Endodermal cell (in vitro differentiated cells): ENCODE measurements at regions not wholly inside any gene's neighbourhood (a gene's known extent, or its start where the extent isn't known, plus 50 kb on each side); places are given as distances from the start of the nearest gene placed in this dataset.

Experiments used
- DNase-seq: peaks from one replicate; pipeline ENCODE4 v3.0.0-alpha.2; 2017
- H3K27ac ChIP-seq: 2 replicates; pipeline ENCODE4 v1.5.1; 2013; ENCODE audit warnings: mild to moderate bottlenecking, low read depth, low read length, moderate library complexity
- H3K27me3 ChIP-seq: 2 replicates; pipeline ENCODE4 v1.6.1; 2013; ENCODE audit warnings: mild to moderate bottlenecking, low read length, moderate library complexity; ENCODE audit not compliant: insufficient read depth, control insufficient read depth, poor library complexity, severe bottlenecking
- H3K36me3 ChIP-seq: 2 replicates; pipeline ENCODE4 v1.7.0; 2013; ENCODE audit warnings: mild to moderate bottlenecking, low read length, moderate library complexity; ENCODE audit not compliant: control insufficient read depth, insufficient read depth
- H3K4me1 ChIP-seq: one replicate; pipeline ENCODE4 v1.7.0; 2013; ENCODE audit warnings: low read length; ENCODE audit not compliant: control insufficient read depth, insufficient read depth
- H3K4me3 ChIP-seq: 2 replicates; pipeline ENCODE4 v1.5.1; 2013; ENCODE audit warnings: mild to moderate bottlenecking, low read length, moderate library complexity
- H3K9ac ChIP-seq: 2 replicates; pipeline ENCODE4 v1.6.1; 2013; ENCODE audit warnings: mild to moderate bottlenecking, low read length, moderate library complexity; ENCODE audit not compliant: poor library complexity, severe bottlenecking; ENCODE audit errors: extremely low read depth
- H3K9me3 ChIP-seq: 2 replicates; pipeline ENCODE4 v1.6.1; 2013; ENCODE audit warnings: mild to moderate bottlenecking, low read length, moderate library complexity; ENCODE audit not compliant: control insufficient read depth
- H3K27ac Mint-ChIP-seq: 2 replicates; pipeline ENCODE4 v1.8.0; 2020; ENCODE audit warnings: mixed read lengths
- H3K27me3 Mint-ChIP-seq: 2 replicates; pipeline ENCODE4 v1.8.0; 2021; ENCODE audit warnings: mild to moderate bottlenecking, mixed read lengths; ENCODE audit not compliant: insufficient read depth
- H3K36me3 Mint-ChIP-seq: 2 replicates; pipeline ENCODE4 v1.8.0; 2020; ENCODE audit warnings: low read depth, mixed read lengths
- H3K4me1 Mint-ChIP-seq: 2 replicates; pipeline ENCODE4 v1.8.0; 2020; ENCODE audit warnings: mixed read lengths
- H3K4me3 Mint-ChIP-seq: 2 replicates; pipeline ENCODE4 v1.8.0; 2020; ENCODE audit warnings: mild to moderate bottlenecking, moderate library complexity, mixed read lengths
- H3K9me3 Mint-ChIP-seq: 2 replicates; pipeline ENCODE4 v1.8.0; 2020; ENCODE audit warnings: mild to moderate bottlenecking, mixed read lengths
- WGBS, 2 experiments: methylation state at CpG; one replicate each; pipeline versions ENCODE4 v1.1.5 to v1.1.7; 2013; ENCODE audit warnings: missing lambda C conversion rate in 2 of 2, mixed read lengths in 1 of 2; ENCODE audit not compliant: insufficient coverage in 1 of 2, insufficient read length in 1 of 2; 5-methylcytosine and 5-hydroxymethylcytosine counted together
- TF ChIP-seq, protein P1 (sequence below): fragments of 200-600 bp; sonication (generic); conservative IDR thresholded peaks from 2 replicates; pipeline ENCODE4 v1.5.0; 2021; ENCODE audit warnings: antibody characterized with exemption, mild to moderate bottlenecking

DNA sequence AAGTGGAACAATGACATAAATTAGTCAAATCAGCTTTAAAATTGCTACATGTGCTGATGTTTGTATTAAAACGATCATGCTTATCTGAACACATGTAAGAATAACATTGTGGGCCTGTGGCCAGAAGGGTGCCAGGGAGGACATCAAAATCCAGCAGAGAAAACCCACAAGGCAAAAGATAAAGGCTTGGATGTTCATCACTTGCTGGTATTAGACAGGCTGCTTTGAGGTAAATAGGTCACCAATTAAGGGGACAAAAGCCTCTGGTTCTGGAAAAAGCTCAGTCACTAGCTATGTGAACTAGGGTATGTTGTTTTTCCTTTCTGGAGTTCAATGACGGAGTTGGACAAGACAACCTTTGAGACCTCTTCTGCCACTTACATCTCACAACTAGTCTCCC lies 74.4 kb upstream of the TMEM108 start:
- DNase-seq: no peak
- no peak overlapping the region for H3K4me3 ChIP-seq
- Mint-ChIP-seq H3K36me3 (no peaks in the 10 kb centered on the region), H3K27me3 (peaks cover 13% of the 10 kb centered on the region), H3K27ac (no peak overlapping the region), H3K4me3 (no peak overlapping the region), H3K9me3 (no peaks in the 10 kb centered on the region), H3K4me1 (peaks cover 12% of the 10 kb centered on the region)
- H3K9ac ChIP-seq: no peak overlapping the region
- 38% methylated on average over 1 of the region's 2 CpGs; no CpG with 5 or more reads in 1 of the 2 experiments for WGBS, 2 experiments
- TF ChIP-seq, protein P1, sequence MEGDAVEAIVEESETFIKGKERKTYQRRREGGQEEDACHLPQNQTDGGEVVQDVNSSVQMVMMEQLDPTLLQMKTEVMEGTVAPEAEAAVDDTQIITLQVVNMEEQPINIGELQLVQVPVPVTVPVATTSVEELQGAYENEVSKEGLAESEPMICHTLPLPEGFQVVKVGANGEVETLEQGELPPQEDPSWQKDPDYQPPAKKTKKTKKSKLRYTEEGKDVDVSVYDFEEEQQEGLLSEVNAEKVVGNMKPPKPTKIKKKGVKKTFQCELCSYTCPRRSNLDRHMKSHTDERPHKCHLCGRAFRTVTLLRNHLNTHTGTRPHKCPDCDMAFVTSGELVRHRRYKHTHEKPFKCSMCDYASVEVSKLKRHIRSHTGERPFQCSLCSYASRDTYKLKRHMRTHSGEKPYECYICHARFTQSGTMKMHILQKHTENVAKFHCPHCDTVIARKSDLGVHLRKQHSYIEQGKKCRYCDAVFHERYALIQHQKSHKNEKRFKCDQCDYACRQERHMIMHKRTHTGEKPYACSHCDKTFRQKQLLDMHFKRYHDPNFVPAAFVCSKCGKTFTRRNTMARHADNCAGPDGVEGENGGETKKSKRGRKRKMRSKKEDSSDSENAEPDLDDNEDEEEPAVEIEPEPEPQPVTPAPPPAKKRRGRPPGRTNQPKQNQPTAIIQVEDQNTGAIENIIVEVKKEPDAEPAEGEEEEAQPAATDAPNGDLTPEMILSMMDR: no peak
- H3K27ac ChIP-seq: no peak overlapping the region
- H3K4me1 ChIP-seq: no peaks in the 10 kb centered on the region
- H3K27me3 ChIP-seq: no peaks in the 10 kb centered on the region
- H3K36me3 ChIP-seq: no peaks in the 10 kb centered on the region
- H3K9me3 ChIP-seq: no peaks in the 10 kb centered on the region

DNA sequence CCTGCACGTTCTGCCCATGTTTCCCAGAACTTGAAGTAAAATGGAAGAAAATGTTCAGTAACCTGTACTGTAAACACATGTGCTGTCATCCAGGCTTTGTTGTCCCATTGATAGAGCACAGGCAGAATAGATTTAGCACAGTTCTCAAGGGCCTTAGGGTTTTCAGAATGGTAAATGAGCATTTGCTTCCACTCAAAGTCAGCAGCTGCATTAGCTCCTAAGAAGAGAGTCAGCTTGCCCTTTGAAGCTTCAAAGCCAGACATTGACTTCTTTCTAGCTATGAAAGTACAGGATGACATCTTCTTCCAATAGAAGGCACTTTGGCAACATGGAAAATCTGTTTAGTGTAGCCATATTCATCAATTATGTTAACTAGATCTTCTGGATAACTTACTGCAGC lies 76.2 kb upstream of the TMEM108 start:
- H3K36me3 Mint-ChIP-seq: no peaks in the 10 kb centered on the region
- no peak overlapping the region for H3K4me3 ChIP-seq
- H3K9ac ChIP-seq: no peak overlapping the region
- no peaks in the 10 kb centered on the region for H3K27me3 ChIP-seq
- no peak for DNase-seq
- H3K36me3 ChIP-seq: no peaks in the 10 kb centered on the region
- WGBS, 2 experiments: 78 to 94% methylated on average over 1 of the region's 1 CpG
- H3K4me3 Mint-ChIP-seq: no peak overlapping the region
- H3K9me3 Mint-ChIP-seq: no peaks in the 10 kb centered on the region
- H3K9me3 ChIP-seq: no peaks in the 10 kb centered on the region
- H3K4me1 ChIP-seq: no peaks in the 10 kb centered on the region
- peaks cover 17% of the 10 kb centered on the region for H3K27me3 Mint-ChIP-seq
- H3K4me1 Mint-ChIP-seq: peaks cover 12% of the 10 kb centered on the region
- no peak overlapping the region for H3K27ac ChIP-seq
- TF ChIP-seq, protein P1: no peak
- H3K27ac Mint-ChIP-seq: no peak overlapping the region

DNA sequence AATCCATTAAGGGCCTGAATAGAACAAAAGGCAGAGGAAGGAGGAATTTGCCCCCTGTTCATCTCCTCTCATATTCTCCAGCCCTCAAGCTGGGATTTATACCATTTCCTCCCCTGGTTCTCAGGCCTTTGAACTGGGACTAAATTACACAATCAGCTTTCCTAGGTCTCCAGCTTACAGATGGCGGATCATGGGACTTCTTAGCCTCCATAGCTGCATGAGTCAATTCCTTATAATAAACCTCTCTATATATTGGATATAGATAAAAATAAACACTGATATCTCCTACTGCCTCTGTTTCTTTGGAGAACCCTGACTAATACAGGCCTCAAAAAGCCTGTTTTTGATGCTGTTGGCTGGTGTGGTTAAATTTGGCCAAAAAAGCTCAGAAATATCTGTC lies 84.5 kb upstream of the TMEM108 start:
- Histone ChIP-seq H3K4me3 (no peak overlapping the region), H3K27ac (no peak overlapping the region), H3K36me3 (no peaks in the 10 kb centered on the region), H3K27me3 (no peaks in the 10 kb centered on the region), H3K9me3 (no peaks in the 10 kb centered on the region), H3K4me1 (no peaks in the 10 kb centered on the region), H3K9ac (no peak overlapping the region)
- H3K36me3 Mint-ChIP-seq: no peaks in the 10 kb centered on the region
- TF ChIP-seq, protein P1: no peak
- WGBS, 2 experiments: 100% methylated on average over 1 of the region's 1 CpG; no CpG with 5 or more reads in 1 of the 2 experiments
- no peaks in the 10 kb centered on the region for H3K4me1 Mint-ChIP-seq
- no peak overlapping the region for H3K4me3 Mint-ChIP-seq
- no peak for DNase-seq
- H3K9me3 Mint-ChIP-seq: peaks cover 6% of the 10 kb centered on the region
- H3K27me3 Mint-ChIP-seq: peaks cover 9% of the 10 kb centered on the region
- H3K27ac Mint-ChIP-seq: no peak overlapping the region
